ENCODE measurements at regions not wholly inside any gene's neighbourhood (a gene's known extent, or its start where the extent isn't known, plus 50 kb on each side); places are given as distances from the start of the nearest gene placed in this dataset.

DNA sequence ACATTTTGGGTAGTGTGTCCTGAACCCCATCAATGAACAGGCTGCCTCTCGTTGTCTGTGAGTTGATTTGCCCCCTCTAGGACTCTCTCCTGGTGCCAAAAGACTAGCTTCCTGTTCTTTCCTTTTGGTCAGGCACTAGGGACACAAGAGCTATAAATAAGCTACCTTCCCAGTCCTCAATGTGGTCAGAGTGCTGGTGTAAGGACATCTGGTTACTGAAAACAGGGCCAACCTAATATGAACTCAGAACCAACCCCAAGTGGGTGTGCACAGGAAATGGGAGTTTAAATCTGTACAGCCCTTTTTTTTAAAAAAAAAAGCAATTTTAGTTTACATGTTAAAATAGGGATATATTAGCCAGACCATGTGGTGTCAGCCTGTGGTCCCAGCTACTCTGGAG is 129.2 kb downstream of the ZIC5 start:
- no peaks in the 10 kb centered on the region for H3K4me1 Mint-ChIP-seq
- H3K27me3 Mint-ChIP-seq (ENCODE audit: low read depth in 3 of 3) = peaks cover 0 to 4% (median 3%) of the 10 kb centered on the region in 3 donors
- peaks cover 0 to 9% (median 3%) of the 10 kb centered on the region in 3 donors for H3K36me3 Mint-ChIP-seq
- no peak overlapping the region for H3K27ac Mint-ChIP-seq
- H3K4me3 Mint-ChIP-seq = no peak overlapping the region
- DNase-seq = no peak
- H3K9me3 Mint-ChIP-seq = peaks cover 0 to 2% (median 0%) of the 10 kb centered on the region in 6 donors

DNA sequence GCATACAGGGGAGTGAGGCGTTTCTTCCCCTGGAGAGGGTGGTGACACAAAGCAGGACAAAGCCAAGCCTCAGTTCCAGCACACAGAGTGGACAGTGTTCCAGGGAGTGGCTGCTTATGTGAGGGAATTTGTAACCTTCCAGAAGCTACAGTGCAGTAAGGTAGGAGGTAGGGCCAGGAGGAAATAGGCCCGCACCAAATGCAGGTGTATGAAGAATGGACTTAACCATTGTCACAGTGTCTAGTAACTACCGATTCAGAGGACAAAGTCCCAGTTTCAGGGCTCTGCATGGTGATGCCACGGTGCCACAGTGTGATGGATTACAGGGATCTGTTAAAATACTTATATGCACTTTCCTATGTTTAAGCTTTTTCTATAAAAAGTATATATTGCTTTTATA is 135.3 kb downstream of the ZIC5 start:
- no peak overlapping the region for H3K4me3 Mint-ChIP-seq
- no peak overlapping the region for H3K27ac Mint-ChIP-seq
- H3K27me3 Mint-ChIP-seq (ENCODE audit: low read depth in 3 of 3) = peaks cover 0 to 4% (median 0%) of the 10 kb centered on the region in 3 donors
- no peaks in the 10 kb centered on the region for H3K9me3 Mint-ChIP-seq
- DNase-seq = no peak
- H3K4me1 Mint-ChIP-seq = peaks cover 17 to 18% of the 10 kb centered on the region in 2 donors
- H3K36me3 Mint-ChIP-seq = peaks cover 0 to 5% (median 0%) of the 10 kb centered on the region in 3 donors

DNA sequence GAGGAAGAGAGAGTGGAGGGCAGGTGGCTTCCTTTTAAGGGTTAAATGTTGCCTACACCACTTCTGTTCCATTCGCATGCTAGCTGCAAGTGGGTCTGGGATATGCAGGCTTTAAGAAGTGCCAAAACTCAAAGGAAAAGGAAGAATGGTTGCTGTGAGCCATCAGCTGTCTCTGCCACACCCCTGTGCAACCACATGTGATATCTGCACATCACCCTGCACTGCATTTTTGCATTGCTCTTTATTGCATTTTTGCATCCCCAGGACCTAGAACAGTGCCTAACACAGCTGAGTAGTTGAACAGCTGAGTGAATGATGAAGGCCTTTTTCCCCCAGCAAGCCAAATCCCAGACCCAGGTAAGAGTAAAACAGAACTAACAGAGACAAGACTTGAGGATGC is 136.1 kb downstream of the ZIC5 start:
- peaks cover 17 to 18% of the 10 kb centered on the region in 2 donors for H3K4me1 Mint-ChIP-seq
- peaks cover 0 to 5% (median 0%) of the 10 kb centered on the region in 3 donors for H3K36me3 Mint-ChIP-seq
- no peaks in the 10 kb centered on the region for H3K9me3 Mint-ChIP-seq
- no peak overlapping the region for H3K4me3 Mint-ChIP-seq
- DNase-seq = no peak
- H3K27me3 Mint-ChIP-seq (ENCODE audit: low read depth in 3 of 3) = peaks cover 0 to 5% (median 0%) of the 10 kb centered on the region in 3 donors
- no peak overlapping the region for H3K27ac Mint-ChIP-seq

DNA sequence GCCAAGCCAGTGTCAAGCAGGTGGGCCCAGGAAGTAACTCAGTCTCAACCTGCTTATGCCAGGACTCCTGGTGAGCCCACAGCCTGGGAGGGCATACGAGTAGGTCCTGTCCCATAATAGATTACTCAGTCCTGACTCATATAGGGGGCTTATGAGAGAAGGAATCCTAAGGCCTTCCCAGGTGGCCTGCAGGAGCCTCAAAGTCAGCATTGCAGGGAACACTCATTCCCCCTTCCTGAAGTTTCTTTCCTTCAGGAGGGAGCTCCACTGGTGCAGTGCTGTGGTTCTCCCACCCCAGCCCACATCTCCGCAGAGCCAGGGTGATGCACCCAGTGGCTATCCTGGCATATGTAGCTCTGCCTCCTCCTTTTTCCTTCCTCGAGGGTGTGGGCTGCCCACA is 137.3 kb downstream of the ZIC5 start:
- peak overlapping the region in 1 of 6 donors; percentile 62 for H3K27ac Mint-ChIP-seq
- H3K27me3 Mint-ChIP-seq (ENCODE audit: low read depth in 3 of 3) = peaks cover 0 to 5% (median 0%) of the 10 kb centered on the region in 3 donors
- H3K4me1 Mint-ChIP-seq = peaks cover 17 to 18% of the 10 kb centered on the region in 2 donors
- H3K9me3 Mint-ChIP-seq = no peaks in the 10 kb centered on the region
- no peak overlapping the region for H3K4me3 Mint-ChIP-seq
- no peak for DNase-seq
- peaks cover 0 to 4% (median 3%) of the 10 kb centered on the region in 3 donors for H3K36me3 Mint-ChIP-seq

DNA sequence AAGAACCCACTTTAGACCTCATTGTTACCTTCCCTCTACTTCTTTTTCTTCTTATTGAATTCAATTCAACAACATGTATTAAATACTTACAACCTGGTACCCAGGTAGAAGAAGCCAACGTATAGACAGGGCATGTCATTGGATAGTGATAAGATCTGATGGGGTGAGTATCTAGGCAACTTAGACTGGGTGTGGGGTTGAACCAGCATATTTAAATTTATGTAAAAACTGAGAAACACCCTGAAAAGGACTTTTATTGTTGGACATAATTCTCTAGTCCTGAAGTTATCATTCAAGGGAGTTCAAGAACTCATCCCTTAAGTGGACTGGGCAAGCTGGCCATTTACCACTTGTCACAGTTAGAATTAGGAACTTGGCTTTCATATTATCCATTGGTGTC is 139.2 kb downstream of the ZIC5 start:
- no peak overlapping the region for H3K27ac Mint-ChIP-seq

DNA sequence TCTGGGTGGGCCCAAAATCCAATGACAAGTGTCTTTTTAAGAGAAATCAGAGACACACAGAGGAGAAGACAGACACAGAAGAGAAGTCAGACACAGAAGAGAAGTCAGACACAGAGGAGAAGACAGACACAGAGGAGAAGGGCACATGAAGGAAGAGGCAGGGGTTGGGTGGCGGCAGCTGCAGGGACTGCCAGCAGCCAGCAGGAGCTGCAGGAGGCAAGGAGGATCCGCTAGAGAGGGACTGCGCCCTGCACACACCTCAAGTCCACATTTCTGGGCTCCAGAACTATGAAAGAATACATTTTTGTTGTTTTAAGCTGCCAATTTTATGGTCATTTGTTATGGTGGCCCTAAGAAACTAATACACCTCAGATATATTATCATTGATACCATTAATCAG is 140.6 kb downstream of the ZIC5 start:
- H3K4me1 Mint-ChIP-seq = peaks cover 15% of the 10 kb centered on the region in 2 donors
- no peak overlapping the region for H3K4me3 Mint-ChIP-seq
- H3K9me3 Mint-ChIP-seq = no peaks in the 10 kb centered on the region
- H3K36me3 Mint-ChIP-seq = peaks cover 0 to 3% (median 0%) of the 10 kb centered on the region in 3 donors
- peaks cover 0 to 5% (median 0%) of the 10 kb centered on the region in 3 donors for H3K27me3 Mint-ChIP-seq (ENCODE audit: low read depth in 3 of 3)
- no peak overlapping the region for H3K27ac Mint-ChIP-seq
- no peak for DNase-seq

More for the DNA sequence above, 139.2 kb downstream of the ZIC5 start:
- Mint-ChIP-seq H3K9me3 (no peaks in the 10 kb centered on the region), H3K4me3 (no peak overlapping the region), H3K27me3 (ENCODE audit: low read depth in 3 of 3) (peaks cover 0 to 7% (median 0%) of the 10 kb centered on the region in 3 donors), H3K36me3 (peaks cover 0 to 3% (median 0%) of the 10 kb centered on the region in 3 donors), H3K4me1 (peaks cover 17 to 18% of the 10 kb centered on the region in 2 donors)
- no peak for DNase-seq

DNA sequence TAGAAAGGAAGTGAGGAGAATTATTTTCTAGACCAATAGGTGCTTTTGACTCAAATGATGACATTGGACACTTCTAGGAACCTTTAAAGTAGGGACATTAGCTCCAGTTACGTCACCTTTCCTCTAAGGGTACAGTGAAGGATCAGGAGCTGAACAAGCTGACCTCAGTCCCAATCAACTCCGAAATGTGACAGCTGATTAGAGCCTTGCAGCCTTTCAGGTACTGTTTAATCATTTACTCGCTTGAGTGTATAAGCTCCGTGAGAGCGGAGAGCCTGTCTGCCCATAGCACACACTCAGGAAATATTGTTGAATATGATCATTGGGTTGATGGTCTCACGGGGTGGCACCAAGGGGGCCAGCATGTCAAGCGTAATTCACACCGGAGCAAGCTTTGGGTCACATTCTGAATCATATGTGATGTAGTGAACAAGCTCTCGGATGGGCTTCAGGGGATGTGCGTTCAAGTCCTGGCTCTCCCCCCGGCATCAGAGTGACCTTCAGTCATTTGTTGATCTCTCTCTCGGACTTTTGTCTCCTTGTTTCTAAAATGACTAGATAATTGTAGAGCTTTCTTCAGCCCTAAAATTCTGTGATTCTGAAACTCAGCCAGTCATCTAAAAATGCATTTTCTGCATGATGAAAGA is 141.9 kb downstream of the ZIC5 start:
- Mint-ChIP-seq H3K36me3 (peaks cover 0 to 3% (median 0%) of the 10 kb centered on the region in 3 donors), H3K4me3 (no peak overlapping the region), H3K27ac (no peak overlapping the region), H3K27me3 (ENCODE audit: low read depth in 3 of 3) (peaks cover 0 to 7% (median 0%) of the 10 kb centered on the region in 3 donors), H3K4me1 (peaks cover 3% of the 10 kb centered on the region in 2 donors), H3K9me3 (no peaks in the 10 kb centered on the region)
- no peak for DNase-seq

DNA sequence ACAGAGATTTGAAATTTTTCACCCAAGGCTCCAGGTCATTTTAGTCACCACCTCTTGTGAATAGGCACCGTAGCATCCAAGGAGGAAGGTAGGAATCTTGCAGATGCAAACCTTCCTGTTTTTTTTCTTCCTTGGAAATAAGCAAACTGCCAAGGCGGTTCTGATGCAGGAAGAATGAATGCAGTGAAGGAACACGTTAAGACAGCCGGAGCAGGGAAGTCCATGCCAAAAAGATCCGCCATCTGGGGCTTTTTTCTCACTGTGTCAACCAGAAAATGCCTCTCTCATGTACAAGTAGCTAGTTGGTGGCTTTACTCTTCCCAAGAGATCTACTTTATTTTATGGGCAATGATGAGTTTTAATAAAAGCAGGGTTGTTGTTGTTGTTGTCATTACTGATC is 142.4 kb downstream of the ZIC5 start:
- no peak overlapping the region for H3K4me3 Mint-ChIP-seq
- H3K9me3 Mint-ChIP-seq = no peaks in the 10 kb centered on the region
- peaks cover 0 to 7% (median 0%) of the 10 kb centered on the region in 3 donors for H3K27me3 Mint-ChIP-seq (ENCODE audit: low read depth in 3 of 3)
- no peak for DNase-seq
- no peaks in the 10 kb centered on the region for H3K4me1 Mint-ChIP-seq
- H3K36me3 Mint-ChIP-seq = peaks cover 0 to 3% (median 0%) of the 10 kb centered on the region in 3 donors
- no peak overlapping the region for H3K27ac Mint-ChIP-seq

DNA sequence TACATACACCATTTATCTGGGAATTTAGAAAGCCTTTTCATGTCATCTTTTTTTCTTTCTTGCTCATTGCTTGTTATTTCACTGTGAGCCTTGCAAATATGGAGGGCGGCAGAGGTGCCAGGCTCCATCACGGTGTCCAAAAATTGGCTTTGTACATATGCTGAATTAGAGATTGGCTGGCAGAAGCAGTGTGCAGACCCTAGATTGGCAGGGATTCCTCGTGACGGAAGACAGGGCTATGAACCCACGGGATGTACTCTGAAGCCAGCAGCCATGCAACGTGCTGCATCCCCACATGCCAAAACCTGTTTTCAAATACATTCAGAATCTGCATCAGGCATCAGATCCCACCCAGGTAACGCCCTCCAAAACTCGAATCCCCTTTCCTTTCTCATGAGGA is 142.8 kb downstream of the ZIC5 start:
- Mint-ChIP-seq H3K4me1 (no peaks in the 10 kb centered on the region), H3K27me3 (ENCODE audit: low read depth in 3 of 3) (peaks cover 0 to 6% (median 0%) of the 10 kb centered on the region in 3 donors), H3K4me3 (no peak overlapping the region), H3K27ac (no peak overlapping the region), H3K36me3 (peaks cover 0 to 3% (median 0%) of the 10 kb centered on the region in 3 donors), H3K9me3 (no peaks in the 10 kb centered on the region)
- DNase-seq = no peak

DNA sequence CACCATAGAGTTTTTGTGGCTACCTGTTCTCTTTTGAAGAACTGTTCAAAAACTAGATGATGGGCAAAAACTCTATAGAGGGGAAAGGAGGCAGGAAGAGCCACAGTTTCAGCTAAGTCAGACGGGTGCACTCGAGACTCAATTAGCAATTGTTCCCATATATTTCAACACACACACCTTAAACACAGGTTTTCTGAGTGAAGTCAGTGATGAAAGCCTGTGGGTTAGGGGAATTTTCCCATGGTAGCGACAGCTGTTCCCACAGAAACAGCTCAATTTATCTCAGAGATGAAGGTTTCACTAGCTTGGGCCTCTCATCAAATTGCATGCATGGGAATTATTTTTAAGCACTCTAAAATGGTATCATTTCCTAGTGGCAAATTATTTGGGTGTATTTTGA is 143.4 kb downstream of the ZIC5 start:
- Mint-ChIP-seq H3K27ac (no peak overlapping the region), H3K4me3 (no peak overlapping the region), H3K4me1 (no peaks in the 10 kb centered on the region), H3K9me3 (no peaks in the 10 kb centered on the region), H3K27me3 (ENCODE audit: low read depth in 3 of 3) (peaks cover 0 to 5% (median 0%) of the 10 kb centered on the region in 3 donors), H3K36me3 (peaks cover 0 to 3% (median 0%) of the 10 kb centered on the region in 3 donors)
- DNase-seq = no peak

DNA sequence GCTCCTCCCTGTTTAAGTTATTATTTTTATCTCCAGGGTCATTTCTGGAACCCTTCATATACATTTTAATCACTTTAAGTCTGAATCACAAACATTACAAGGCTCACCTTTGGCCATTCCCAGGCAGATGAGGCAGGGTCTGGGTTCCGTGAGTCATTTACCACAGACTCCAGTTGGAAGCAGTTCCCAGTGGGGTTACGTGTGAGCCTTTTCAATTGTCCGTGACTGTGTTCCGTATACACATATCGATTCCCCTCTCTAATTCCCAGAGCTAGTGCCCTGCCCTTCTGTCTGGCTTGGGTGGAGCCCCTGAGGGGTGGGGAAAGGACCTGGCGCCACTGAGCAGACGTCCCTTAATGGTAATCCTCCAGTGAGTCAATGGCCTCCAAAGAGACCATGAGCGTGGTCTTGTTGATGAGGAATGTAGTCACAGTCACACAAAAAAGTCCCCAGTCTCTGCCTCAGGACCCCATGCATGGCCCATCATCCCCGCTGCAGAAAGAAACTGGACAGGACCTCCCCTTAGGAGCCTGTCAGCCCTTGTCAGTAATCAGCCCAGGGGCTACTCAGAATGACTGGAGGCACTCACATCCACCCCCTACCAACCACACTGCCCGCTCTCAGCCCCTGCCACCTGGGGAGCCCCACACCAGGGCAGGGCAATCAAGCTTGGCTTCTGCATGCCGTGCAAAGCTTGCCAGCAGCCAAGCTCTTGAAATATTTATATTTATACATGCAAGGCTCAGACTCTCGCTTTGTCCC is 144.4 kb downstream of the ZIC5 start:
- Mint-ChIP-seq H3K4me3 (no peak overlapping the region), H3K9me3 (no peaks in the 10 kb centered on the region), H3K27ac (no peak overlapping the region), H3K4me1 (no peaks in the 10 kb centered on the region), H3K27me3 (ENCODE audit: low read depth in 3 of 3) (peaks cover 0 to 5% (median 0%) of the 10 kb centered on the region in 3 donors), H3K36me3 (peaks cover 0 to 3% (median 0%) of the 10 kb centered on the region in 3 donors)
- no peak for DNase-seq

DNA sequence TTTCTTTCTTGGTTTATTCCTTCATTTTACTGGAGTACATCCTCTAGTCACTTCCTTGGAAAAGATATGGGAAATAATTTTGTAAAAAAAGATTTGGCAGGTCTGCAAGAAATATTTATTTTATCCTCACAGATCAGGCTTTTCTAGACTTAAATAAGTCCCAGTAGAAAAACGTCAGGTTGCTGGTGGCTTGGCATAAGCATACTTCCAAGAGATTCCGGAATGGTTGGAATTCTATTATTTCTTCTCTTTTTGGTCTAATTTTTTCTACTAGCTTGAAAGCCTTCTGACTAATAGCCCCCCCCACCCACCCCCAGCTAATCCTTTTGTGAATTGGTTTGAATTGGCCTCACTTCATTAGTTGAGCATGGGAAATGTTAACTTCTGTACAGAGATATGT is 147.6 kb downstream of the ZIC5 start:
- peaks cover 0 to 4% (median 0%) of the 10 kb centered on the region in 3 donors for H3K36me3 Mint-ChIP-seq
- no peak overlapping the region for H3K4me3 Mint-ChIP-seq
- H3K9me3 Mint-ChIP-seq = no peaks in the 10 kb centered on the region
- peaks cover 0 to under 1% of the 10 kb centered on the region in 2 donors for H3K4me1 Mint-ChIP-seq
- H3K27me3 Mint-ChIP-seq (ENCODE audit: low read depth in 3 of 3) = peaks cover 0 to 4% (median 0%) of the 10 kb centered on the region in 3 donors
- no peak for DNase-seq
- no peak overlapping the region for H3K27ac Mint-ChIP-seq

DNA sequence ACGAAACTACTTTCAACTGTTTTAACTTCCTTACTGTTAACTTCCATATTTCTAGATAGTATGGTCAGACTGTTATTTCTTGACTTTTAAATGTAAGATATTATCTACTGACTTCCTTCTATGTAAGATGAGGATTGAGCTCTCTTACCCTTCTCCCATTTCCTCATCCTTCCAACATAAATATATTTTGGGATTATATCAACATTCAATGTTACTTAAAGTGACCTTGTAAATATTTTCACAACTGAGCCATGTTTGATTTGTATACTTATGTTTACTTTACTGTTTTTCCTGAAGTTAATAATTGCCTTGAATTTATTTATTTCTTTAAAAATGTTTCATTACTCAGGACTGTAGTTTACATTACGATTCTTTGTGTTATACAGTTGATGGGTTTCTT is 148.7 kb downstream of the ZIC5 start:
- H3K27ac Mint-ChIP-seq = no peak overlapping the region

DNA sequence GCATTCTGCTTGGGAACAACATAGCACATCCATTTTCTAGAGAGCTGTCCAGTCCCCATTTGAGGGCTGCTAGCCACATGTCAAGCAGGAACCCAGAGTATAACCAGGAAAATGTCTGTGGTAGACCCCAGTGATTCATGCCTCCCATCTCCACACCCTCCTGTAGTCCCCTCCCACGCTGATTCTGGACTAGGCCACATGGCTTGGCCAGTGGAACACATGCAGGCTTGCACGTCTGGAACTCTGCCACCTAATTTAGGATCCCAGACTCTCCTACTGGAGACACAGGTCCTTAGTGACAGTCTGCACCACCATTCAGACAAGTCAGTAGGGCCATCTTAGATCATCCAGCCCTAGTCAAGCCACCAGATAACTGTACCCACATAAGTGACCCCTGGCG is 149.8 kb downstream of the ZIC5 start:
- peaks cover 0 to 4% (median 0%) of the 10 kb centered on the region in 3 donors for H3K36me3 Mint-ChIP-seq
- no peak overlapping the region for H3K4me3 Mint-ChIP-seq
- H3K27me3 Mint-ChIP-seq (ENCODE audit: low read depth in 3 of 3) = peaks cover 0 to 2% (median 0%) of the 10 kb centered on the region in 3 donors
- no peak for DNase-seq
- no peak overlapping the region for H3K27ac Mint-ChIP-seq
- H3K4me1 Mint-ChIP-seq = peaks cover 18 to 22% of the 10 kb centered on the region in 2 donors
- peaks cover 0 to 2% (median 0%) of the 10 kb centered on the region in 6 donors for H3K9me3 Mint-ChIP-seq

More for the DNA sequence above, 148.7 kb downstream of the ZIC5 start:
- peaks cover 0 to 4% (median 0%) of the 10 kb centered on the region in 3 donors for H3K36me3 Mint-ChIP-seq
- peaks cover 10 to 12% of the 10 kb centered on the region in 2 donors for H3K4me1 Mint-ChIP-seq
- H3K9me3 Mint-ChIP-seq = peaks cover 0 to 2% (median 0%) of the 10 kb centered on the region in 6 donors
- H3K27me3 Mint-ChIP-seq (ENCODE audit: low read depth in 3 of 3) = peaks cover 0 to 4% (median 0%) of the 10 kb centered on the region in 3 donors
- no peak for DNase-seq
- no peak overlapping the region for H3K4me3 Mint-ChIP-seq

Measured in immature natural killer cell (primary cell).